Right renal pelvis (tissue), 4 donors: ENCODE measurements at regions not wholly inside any gene's neighbourhood (a gene's known extent, or its start where the extent isn't known, plus 50 kb on each side); places are given as distances from the start of the nearest gene placed in this dataset.

ENCODE experiments used
- DNase-seq, 4 donors: peaks; one replicate each; pipeline ENCODE4 v3.0.0-alpha.2; 2013; ENCODE audit warnings: low read depth in 4 of 4, low spot score in 3 of 4, missing footprints in 1 of 4

DNA sequence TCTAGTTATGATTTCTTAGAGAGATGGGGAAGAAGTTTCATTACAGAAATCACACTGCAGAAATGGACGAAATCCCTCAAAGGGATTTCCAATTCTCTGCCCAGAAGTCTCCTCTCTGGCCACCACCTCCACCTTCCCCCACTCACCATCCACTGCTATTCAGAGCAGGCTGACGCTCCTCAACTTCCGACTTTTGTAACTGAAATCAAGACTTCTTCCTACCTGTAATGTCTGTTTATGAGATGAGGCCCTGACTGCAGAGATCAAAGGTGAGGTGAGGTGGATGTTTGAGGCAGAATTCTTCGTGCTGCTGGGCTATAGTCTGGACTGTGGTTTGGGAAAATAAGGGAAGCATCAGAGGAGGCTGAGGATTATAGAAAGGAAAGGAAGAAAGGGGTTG, 385.2 kb upstream of the ARID1B start:
- DNase-seq = no peak

DNA sequence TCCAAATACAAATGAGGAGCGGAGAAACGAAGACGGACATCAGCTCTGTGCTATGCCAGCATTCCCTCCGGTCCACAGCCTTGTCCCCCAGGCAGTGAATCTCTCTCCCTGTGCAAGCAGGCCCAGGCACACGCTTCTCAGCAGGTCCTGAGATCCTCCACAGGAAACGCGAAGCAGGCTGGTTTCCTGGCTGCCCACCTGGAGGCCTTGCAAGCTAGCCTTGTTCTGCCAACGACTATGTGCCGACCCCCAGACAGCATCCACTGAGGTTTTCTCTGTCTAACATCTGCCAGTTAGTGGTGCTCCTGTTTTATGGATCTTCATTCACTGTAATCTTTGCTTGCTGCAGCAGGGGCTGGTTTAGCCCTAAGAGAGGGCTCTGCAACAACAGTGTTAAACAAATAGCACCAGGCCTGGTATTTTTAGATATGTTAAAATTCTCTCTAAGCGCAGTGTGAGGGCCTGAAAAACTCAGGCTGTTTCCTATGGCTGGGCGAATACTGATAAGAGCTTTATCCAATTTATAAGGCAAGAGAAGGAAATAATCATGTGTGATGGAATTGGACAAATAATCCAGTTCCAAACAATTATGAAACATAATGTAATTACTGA, 386.0 kb upstream of the ARID1B start:
- no peak for DNase-seq

DNA sequence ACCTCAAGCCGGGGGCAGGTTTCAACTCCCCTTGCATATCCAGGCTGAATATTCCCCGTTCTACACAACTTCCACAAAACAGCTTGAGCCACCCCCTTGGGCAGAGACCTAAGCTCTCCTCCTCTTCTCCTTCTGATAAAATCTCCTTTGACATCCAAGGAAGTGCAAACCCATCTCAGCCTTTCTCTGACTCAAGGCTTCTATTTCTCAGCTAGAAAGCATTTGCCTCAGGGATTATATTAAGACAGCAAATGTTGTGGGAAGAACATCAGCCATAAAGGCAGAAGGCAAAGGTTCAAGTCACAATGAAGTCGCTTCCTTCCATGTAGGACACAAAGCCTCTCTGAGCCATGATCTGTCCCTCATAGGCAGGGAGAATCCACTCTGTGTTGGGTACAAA, 386.6 kb upstream of the ARID1B start:
- no peak for DNase-seq

GRCh38 chr6:156389296-156389695, 387.9 kb upstream of the ARID1B start:
- no peak for DNase-seq

GRCh38 chr6:156387472-156387871, 389.7 kb upstream of the ARID1B start:
- no peak for DNase-seq

- no peak for DNase-seq
These were observed 394.1 kb upstream of the ARID1B start for GRCh38 chr6:156383059-156383458.

DNA sequence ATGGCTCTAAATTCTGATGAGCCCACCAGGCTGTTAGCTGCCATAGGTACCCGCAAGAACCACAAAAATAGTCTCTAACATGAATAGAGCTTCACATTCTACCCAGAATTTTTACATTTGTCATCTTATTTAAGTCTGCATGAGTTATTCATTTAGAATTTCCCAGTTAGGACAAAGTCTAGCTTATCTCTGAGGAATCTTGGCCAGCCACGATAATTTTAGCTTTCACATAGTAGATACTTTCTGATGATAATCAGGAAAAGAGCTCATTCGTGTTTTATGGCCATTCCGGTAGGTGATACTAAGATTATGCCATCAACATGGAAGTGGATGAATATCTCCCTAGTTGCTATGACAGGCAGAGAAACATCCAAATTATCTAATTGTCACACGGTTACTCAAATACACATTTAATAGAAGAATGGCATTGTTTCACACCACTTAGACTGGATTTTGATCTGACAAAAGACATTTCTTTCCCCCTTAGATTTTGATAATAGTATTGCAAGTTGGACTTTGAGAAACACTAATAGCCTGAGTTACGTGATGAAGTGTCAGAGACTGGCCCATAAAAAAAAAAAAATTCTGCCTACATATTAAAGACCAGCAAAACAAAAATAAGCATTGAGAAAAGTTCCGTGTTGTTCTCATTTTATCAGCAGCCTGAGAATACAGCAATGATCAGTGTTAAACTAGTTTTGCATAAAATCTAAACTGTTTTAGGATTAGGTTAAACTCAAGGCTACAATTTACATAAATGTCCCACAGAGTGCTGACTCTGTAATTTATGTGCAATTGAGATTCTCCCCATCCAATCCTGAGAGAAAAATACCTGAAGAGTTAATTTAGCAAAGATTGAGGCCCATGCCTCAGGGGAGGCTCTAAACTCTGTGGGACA, 397.5 kb upstream of the ARID1B start:
- no peak for DNase-seq

DNA sequence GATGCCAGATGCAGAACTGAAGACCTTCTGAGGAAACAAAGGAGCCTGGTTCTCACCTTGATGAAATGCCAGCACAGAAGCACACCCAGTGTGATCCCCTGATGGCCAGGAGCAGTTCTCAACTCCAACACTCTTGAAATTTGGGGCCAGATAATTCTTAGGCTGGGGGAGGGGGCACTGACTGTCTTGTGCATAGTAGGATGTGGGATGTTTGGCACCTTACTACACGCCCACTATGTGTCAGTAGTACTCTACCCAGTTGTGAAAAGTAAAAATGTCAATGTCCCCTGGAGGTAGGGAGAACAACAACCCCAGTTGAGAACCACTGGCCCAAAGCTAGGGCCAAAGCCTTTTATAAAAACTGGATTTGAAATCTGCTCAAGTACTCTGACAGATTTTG, 398.3 kb upstream of the ARID1B start:
- no peak for DNase-seq

- no peak for DNase-seq
These were observed 401.1 kb upstream of the ARID1B start for GRCh38 chr6:156376091-156376490.

DNA sequence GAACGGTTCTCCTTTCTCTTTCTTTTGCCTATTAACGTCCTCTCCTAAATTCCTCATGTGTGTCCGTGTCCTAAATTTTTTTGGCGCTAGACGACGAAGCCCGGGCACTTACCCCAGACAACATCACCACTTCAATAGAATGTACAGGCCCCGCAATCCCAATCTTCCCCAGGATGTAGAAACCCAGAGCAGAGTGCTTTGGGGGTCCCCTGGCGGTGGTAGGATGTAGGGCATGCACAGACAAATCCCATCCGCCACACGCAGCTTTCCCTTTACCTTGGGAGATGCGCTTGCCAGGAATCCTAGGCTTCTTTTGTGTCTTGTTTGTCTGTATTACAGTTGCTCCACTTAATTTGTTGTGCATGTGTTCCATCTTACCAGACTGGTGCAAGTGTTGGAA, 417.3 kb upstream of the ARID1B start:
- DNase-seq = no peak

- DNase-seq = no peak
These were observed 424.3 kb upstream of the ARID1B start for GRCh38 chr6:156352861-156353260.

DNA sequence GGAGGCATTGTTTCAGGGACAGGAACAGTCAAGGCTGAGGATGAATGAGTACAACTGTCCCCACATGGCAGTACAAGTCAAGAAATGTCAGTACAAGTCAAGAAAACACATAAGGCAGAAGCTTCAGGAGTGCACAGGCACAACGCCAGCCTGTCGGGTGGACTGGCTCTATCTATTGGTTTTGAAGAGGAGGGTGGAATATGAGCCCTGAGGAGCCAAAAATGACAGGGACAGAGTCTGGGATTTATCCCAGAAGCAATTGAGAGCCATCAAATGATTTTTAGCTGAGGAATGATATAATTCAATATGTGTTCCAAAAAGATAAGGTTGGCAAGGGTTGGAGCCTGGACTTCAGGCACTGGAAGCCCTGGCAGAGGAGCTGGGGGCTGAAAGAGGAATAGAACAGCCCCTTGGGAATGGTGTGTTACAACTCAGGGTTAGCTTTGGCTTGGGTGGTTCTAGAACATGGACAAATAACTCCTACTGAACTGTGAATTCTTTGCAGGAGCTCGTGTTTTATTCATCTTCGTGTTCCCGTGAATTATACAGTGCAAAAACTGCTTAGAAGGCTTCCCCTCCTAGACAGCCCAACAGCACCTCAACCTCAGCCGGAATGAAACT, 425.7 kb upstream of the ARID1B start:
- no peak for DNase-seq

GRCh38 chr6:156350337-156350736, 426.8 kb upstream of the ARID1B start:
- DNase-seq = no peak

- DNase-seq = no peak
These were observed 428.3 kb upstream of the ARID1B start for GRCh38 chr6:156348849-156349248.

GRCh38 chr6:156348424-156348823, 428.8 kb upstream of the ARID1B start:
- DNase-seq = no peak

DNA sequence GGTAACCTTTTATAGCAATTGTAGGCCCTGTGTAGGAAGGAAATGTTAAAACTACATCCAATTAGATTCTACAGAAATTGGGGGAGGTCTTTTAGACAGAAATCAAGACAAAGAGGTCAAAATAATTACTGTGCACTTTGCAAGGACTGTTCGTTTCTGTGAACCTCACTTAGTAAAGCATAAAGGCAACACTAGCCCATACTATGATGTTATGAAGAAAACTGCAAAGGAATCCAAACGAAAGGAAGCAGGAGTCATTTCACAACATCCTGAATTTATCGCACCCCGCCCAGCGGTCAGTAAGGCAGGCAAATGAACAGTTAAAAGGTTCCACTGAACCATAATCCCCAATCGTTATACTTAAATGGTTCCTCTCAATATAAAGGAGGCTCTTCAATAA, 429.5 kb upstream of the ARID1B start:
- no peak for DNase-seq

DNA sequence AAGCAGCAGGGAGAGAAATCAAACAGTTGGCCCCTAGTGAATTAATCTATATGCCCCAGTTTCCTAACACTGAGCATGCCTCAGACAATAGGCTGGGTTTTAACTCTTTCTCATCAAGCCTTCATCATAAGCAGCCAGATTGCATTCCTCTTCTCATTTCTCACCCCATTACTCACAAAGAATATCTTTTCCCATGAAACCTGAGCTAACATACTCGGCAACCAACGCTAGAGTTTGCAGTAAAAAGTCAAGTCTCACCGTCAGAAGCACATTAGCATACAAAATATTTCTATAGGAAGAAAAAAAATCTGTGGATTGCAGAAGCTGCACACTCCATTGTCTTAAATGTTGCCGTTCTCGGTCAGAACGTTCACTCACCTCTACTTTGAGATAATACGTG, 429.9 kb upstream of the ARID1B start:
- no peak for DNase-seq

- DNase-seq = no peak
These were observed 431.5 kb upstream of the ARID1B start for GRCh38 chr6:156345700-156346099.

GRCh38 chr6:156344491-156344890, 432.7 kb upstream of the ARID1B start:
- no peak for DNase-seq

DNA sequence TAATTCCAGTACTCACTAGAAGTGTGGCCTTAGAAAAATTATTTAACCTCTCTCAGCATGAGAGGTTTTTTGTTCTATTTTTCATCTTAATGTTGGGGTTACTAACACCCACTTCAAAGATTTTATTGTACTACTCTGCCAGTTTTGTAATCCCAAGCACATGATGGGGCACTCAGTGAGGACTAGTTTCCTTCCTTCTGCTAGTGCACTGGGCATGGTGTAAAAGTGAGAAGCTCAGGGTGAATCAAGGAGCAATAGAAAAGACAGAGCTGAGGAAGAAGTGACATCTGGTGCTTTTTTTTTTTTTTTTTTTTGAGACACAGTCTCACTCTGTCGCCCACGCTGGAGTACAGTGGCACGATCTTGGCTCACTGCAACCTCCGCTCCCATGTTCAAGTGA, 439.4 kb upstream of the ARID1B start:
- no peak for DNase-seq

- no peak for DNase-seq
These were observed 440.4 kb upstream of the ARID1B start for GRCh38 chr6:156336733-156337132.

GRCh38 chr6:156336089-156336488, 441.1 kb upstream of the ARID1B start:
- DNase-seq = no peak
